ENCODE measurements at regions not wholly inside any gene's neighbourhood (a gene's known extent, or its start where the extent isn't known, plus 50 kb on each side); places are given as distances from the start of the nearest gene placed in this dataset.
"Not testable (repeated sequence)": the region's sequence is repeated elsewhere in the genome, so short reads cannot be mapped to it uniquely, and the experiment has no call there.

GRCh38 chr4:166153548-166153947 lies 280.5 kb downstream of the TLL1 start:
- DNase-seq (ENCODE audit: low spot score): no peak

- DNase-seq (ENCODE audit: low spot score): no peak
Measured at GRCh38 chr4:166162327-166162726, 289.3 kb downstream of the TLL1 start.

- DNase-seq (ENCODE audit: low spot score): peak; percentile 81
Measured at GRCh38 chr4:166165829-166166420, 292.9 kb downstream of the TLL1 start.

GRCh38 chr4:166169111-166169510 lies 296.1 kb downstream of the TLL1 start:
- DNase-seq (ENCODE audit: low spot score): no peak

- DNase-seq (ENCODE audit: low spot score): peak; percentile 13
Measured at GRCh38 chr4:166172619-166173018, 299.6 kb downstream of the TLL1 start.

GRCh38 chr4:166174717-166175490 lies 301.9 kb downstream of the TLL1 start:
- DNase-seq (ENCODE audit: low spot score): peak; percentile 13

GRCh38 chr4:166182145-166182544 lies 309.1 kb downstream of the TLL1 start:
- DNase-seq (ENCODE audit: low spot score): no peak

GRCh38 chr4:166195101-166195500 lies 322.1 kb downstream of the TLL1 start:
- DNase-seq (ENCODE audit: low spot score): no peak

GRCh38 chr4:166197166-166197565 lies 324.1 kb downstream of the TLL1 start:
- DNase-seq (ENCODE audit: low spot score): no peak

GRCh38 chr4:166198041-166198440 lies 325.0 kb downstream of the TLL1 start:
- no peak for DNase-seq (ENCODE audit: low spot score)

GRCh38 chr4:166198516-166199310 lies 325.7 kb downstream of the TLL1 start:
- no peak for DNase-seq (ENCODE audit: low spot score)

- no peak for DNase-seq (ENCODE audit: low spot score)
Measured at GRCh38 chr4:166202991-166203390, 330.0 kb downstream of the TLL1 start.

GRCh38 chr4:166212326-166212725 lies 339.3 kb downstream of the TLL1 start:
- DNase-seq (ENCODE audit: low spot score): not testable (repeated sequence)

GRCh38 chr4:166222271-166222670 lies 349.2 kb downstream of the TLL1 start:
- no peak for DNase-seq (ENCODE audit: low spot score)

- DNase-seq (ENCODE audit: low spot score): no peak
Measured at GRCh38 chr4:166228112-166228511, 355.1 kb downstream of the TLL1 start.

GRCh38 chr4:166229799-166230198 lies 356.8 kb downstream of the TLL1 start:
- DNase-seq (ENCODE audit: low spot score): no peak

GRCh38 chr4:166230841-166231240 lies 357.8 kb downstream of the TLL1 start:
- DNase-seq (ENCODE audit: low spot score): no peak

- no peak for DNase-seq (ENCODE audit: low spot score)
Measured at GRCh38 chr4:166239354-166239753, 366.3 kb downstream of the TLL1 start.

- peak; percentile 22 for DNase-seq (ENCODE audit: low spot score)
Measured at GRCh38 chr4:166252487-166253402, 379.7 kb downstream of the TLL1 start.

GRCh38 chr4:166257276-166257675 lies 384.2 kb downstream of the TLL1 start:
- DNase-seq (ENCODE audit: low spot score): no peak

GRCh38 chr4:166257891-166258290 lies 384.9 kb downstream of the TLL1 start:
- no peak for DNase-seq (ENCODE audit: low spot score)

GRCh38 chr4:166259081-166259480 lies 386.0 kb downstream of the TLL1 start:
- no peak for DNase-seq (ENCODE audit: low spot score)

Data from LoVo (cell line).